Middle frontal gyrus (tissue), 1 donor: ENCODE measurements at regions not wholly inside any gene's neighbourhood (a gene's known extent, or its start where the extent isn't known, plus 50 kb on each side); places are given as distances from the start of the nearest gene placed in this dataset.
"Not testable (repeated sequence)": the region's sequence is repeated elsewhere in the genome, so short reads cannot be mapped to it uniquely, and the experiment has no call there.

Experiments
- DNase-seq: peaks from one replicate; pipeline ENCODE4 v3.0.0-alpha.2; 2015; ENCODE audit warnings: low spot score; ENCODE audit errors: extremely low spot score

DNA sequence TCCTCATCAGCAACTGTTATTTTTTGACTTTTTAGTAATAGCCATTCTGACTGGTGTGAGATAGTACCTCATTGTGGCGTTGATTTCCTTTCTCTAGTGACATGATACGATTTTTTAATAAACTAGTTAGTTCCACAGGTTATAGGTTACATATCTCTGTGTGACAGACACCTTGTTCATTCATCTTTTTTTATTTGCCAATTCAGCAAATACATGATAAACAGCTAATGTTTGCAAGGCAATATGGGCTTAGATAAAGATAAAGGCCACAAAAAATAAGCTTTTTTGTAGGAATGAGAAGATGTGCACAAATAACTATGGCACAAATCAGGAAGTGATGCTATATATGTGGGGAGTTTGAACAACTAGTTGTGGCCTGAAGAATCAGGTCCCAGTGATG, 366.8 kb downstream of the HLX start:
- no peak for DNase-seq

DNA sequence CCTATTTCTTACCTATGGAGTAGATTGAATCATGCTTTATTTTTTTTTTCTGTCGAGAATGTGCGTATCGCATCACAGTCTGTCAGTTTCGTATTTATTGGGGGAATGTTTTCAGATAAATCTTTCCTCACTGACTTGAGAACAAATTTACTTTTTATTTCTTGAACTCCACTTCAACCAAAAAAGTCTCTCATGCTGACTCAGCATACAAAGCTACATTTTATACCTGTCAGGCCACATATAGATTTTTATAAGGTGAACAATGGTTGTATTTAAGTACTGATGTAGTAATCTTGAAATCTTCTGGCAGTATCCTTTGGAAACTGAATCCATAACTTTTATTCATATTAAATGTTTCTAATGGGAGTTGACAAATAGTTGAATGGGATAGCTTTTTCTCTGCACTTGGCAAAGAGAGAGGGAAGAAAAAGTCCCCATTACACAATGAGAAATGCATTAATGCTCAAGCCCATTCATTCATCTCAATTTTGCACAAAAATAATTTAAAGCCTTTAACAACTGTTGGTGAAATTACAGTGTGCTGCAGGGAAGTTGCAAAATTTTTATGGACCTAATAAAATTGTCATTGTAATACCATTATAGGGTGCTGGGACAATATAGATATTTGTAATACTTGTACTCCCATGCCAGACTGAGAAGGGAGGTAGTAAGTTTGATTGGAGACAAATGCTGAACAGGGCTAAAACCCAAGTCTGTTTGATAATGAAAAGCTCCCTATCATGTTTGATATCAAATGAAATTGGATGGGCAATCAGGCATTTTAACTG, 367.6 kb downstream of the HLX start:
- DNase-seq: no peak

DNA sequence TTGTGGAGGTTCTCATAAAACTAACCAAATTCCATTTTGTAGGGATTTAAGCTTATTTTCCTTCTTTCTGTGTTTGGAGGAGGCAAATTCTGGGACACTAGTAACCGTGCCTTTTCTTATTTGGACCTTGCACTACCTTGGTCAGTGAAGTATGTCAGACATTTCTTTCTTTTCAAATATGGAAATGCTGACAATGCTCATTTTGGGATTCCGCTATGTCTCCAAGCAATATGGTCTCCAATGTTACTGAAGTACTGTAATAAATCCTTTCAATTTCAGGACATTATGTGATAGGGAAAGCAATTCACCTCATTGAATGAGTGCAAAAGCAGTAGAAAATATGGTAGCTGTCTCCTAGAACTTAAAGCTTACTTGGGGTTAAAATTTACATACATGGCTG, 372.3 kb downstream of the HLX start:
- no peak for DNase-seq

DNA sequence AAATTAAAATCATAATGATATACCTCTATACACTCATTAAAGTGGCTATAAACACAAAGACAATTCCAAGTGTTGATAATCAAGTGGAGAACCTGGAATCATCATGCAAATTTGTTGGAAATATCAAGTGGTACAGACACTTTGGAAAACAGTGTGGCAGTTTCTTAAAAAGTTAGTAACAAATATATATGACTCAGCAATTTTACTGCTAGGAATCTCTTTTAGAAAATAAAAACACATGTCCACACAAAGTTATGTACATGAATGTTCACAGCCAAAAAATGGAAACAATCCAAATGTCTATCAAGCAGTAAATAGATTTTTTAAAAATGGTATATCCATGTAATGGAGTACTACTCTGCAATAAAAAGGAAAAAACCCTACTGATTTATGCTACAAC, 375.6 kb downstream of the HLX start:
- no peak for DNase-seq

DNA sequence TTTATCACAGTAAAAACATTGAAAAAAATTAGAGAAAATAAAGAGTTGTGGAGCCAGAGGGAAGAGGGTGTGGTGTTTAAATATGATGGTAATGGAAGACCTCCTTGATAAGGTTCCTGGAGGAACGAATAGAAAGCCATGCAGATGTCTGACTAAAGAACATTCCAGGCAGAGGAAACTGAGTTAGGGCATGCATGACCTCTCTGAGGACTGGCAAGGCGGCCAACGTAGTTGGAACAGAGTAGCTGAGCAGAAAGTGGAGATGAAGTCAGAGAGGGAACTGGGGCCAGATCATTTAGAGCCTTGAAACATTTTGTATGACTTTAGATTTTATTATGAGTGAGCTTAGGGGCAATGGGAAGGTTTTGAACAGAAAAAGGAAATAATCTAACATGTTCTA, 377.5 kb downstream of the HLX start:
- no peak for DNase-seq

DNA sequence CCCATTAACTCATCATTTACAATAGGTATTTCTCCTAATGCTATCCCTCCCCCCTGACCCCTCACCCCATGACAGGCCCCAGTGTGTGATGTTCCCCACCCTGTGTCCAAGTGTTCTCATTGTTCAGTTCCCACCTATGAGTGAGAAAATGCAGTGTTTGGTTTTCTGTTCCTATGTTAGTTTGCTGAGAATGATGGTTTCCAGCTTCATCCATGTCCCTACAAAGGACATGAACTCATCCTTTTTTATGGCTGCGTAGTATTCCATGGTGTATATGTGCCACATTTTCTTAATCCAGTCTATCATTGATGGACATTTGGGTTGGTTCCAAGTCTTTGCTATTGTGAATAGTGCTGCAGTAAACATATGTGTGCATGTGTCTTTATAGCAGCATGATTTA, 378.3 kb downstream of the HLX start:
- not testable (repeated sequence) for DNase-seq

DNA sequence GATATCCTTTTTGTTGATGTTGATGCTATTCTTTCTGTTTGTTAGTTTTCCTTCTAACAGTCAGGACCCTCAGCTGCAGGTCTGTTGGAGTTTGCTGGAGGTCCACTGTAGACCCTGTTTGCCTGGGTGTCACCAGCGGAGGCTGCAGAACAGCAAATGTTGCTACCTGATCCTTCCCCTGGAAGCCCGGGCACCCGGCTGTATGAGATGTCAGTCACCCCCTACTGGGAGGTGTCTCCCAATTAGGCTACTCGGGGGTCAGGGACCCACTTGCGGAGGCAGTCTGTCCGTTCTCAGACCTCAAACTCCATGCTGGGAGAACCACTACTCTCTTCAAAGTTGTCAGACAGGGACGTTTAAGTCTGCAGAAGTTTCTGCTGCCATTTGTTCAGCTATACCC, 383.4 kb downstream of the HLX start:
- DNase-seq: not testable (repeated sequence)

DNA sequence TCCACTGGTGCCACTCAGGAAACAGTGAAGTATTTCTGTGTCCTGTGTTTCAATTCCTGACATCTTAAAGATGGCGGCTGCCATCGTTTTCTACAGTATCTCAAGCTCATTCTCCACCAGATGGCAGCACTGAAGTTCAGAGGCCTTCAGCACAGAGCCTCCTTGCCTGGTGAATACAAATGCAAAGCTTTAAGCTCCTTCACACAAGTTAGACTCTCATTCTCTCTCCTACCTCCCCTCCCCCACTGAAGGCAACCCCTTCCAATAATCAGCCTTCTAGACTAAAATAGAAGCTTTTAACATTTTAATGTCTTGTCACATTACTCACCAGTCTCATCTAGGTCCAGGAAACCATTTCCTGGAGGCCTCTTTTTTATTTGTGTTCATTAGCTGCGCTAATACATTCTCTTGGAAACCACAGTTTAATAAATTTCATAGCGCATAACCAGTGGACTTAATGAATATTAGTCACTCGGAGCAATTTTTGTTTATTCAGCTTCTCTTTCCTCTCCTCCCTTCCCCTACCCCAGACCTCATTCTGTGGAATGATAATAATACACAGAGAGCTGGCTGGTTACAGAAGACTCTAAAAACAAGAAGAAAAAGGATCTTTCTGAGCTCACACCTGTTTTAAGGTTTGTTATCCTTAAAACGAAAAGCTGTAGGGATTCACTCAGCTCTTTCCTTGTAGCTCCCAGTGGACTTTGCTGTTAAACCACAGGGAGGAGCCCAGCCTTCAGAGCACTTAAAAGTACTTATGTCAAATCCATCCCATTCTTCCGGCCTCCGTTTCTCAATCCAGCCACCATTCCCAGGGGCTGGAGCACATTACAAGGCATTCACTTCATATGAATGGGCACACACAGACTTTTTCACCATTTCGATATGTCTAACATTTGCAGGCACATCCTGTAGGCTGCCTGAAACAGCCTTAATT, 384.9 kb downstream of the HLX start:
- DNase-seq: peak; percentile 18

DNA sequence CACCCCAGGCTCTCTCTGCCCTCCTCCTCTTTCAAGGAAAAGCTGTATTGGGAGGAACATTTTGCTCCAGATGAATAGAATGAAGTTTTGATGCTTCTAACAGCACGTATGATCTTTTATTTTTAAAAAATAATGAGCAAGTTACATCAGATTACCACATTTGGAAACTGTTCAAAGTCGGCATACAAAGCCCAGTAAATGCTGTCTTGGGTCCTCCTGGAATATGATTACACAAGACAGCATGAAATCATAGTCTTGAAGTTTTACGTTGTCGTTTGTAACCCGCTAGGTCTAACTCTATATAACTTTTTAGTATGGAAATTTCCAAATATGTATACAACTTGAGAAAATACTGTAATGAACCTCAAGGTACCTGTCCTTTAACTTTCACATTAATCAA, 385.6 kb downstream of the HLX start:
- no peak for DNase-seq

DNA sequence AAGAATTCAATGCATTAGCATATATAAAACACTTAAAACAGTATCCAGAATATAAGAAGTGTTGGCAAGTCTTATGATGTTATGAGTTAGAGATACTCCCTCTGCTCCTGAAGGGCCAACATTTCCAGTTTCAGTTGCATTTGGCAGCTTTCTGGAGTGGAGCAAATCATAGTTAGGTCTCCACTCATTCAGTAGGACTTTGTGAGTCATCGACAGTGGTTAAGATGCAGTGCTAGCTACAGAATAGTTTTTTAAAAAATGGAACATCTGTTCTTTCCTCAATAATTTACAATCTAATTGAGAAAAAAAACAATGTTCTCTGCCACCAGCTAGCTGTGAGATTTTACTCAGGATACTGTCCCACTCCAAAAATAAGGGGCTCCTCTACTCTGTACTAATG, 389.1 kb downstream of the HLX start:
- DNase-seq: no peak

DNA sequence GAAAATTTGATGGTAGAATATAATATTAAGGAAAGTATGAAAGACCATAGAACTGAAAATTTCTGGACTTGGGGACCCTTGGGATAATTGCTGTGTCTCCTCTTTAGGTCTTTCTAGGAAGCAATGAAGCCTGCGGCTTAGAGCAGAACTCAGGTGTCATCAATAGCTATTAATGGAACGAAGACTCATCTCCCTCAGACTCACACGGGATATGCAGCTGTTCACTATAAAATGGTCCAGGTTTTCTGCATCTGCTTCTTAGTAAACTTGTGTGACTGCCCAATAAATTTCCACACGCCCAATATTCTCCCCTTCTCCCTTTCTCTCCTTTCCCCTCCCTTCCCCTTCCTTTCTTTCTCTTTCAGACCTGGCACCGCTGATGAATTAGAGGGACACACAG, 392.5 kb downstream of the HLX start:
- no peak for DNase-seq

DNA sequence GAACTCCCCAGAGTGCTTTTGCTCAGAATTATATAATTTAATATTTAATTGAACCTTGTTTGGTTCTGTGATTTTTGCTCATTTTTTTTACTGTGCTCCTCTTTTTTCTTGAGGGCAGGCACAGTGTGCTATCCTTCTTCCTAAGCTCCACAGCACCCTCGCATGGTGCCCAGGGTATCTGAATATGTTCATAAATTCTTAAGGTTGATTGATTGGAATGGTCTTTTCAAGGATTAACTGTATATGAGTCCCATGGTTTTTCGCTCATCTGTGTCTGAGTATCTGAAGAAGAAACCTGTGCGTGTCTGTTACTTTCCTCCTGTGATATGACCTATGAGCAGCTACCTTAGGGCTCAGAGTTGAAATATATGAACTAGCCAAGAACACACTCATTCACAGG, 393.7 kb downstream of the HLX start:
- no peak for DNase-seq

DNA sequence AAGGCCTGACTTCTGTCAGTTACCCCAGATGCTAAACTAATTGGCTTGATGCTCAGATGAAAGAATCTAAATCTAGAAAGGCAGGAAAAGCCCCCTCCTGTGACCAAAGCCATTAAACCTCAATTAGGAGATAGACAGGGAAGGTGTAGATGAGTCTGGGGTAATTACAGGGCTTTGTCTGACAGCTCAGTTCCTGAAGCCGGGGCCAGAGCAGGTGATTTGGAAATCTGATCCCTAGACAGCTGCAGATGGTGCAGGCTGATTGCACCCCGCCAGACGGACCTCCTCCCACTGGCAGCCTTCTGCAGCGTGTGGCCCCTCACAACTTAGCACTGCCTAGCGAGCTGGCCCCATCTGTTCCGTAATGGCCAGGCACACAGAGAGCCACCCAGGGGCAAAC, 395.1 kb downstream of the HLX start:
- DNase-seq: no peak

DNA sequence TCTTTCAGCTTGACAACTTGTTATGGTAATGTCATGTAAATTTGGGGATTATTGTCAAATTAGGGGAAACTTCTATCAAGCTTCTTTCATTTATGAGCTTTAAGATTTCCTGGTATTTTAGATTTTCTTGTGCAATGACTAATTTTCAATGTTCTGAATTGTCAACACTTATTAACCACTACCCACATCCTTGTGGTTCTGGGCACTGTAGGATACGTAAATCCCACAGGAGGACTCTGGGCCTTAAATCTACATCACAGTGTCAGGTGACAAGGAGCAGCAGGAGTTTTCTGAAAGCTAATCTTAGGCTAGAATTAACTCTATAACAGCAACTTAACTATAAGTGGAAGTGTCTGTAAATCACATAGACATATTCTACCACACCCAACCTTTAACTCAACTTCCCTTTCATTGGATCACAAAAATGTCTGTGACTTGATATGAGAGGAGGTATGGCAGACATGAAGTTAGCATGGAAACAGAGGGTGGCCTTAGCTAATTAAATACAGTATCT, 397.7 kb downstream of the HLX start:
- DNase-seq: no peak

DNA sequence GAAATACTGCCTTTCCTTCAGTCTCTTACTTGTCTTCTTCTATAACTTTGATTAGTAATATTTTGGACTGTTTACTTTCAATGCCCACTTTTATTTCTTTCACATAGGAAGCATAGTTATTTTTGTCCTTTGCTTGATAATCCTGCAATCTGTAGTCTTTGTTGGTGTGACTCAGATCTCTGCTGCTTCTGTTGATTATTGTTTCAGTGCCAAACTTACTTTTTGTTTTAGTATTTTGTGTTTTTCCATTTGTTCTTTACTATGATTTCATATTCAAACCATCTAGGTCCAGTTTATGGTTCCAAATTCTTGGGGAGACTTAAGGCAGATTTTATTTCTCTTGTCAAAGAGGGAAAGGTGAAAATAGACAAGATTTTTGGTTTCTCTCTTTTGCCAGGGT, 399.9 kb downstream of the HLX start:
- DNase-seq: no peak

DNA sequence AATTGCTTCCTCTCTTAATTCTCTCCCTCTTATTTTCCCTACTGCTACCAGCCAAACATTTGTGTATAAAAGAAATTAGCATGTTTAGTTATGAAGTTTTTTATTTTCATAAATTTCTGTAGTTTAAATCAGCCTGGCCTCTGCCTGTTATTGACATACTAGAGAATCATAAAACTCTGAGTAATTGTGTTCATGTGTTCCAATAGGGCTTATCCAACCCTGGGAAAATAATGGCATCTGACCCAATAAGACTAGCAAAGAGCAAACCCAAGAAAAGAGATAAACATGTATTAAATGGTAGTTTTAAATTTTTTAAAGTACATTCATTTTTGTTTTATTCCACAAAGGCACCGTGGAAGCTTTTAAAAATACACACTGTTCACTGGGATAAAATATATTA, 404.3 kb downstream of the HLX start:
- no peak for DNase-seq

DNA sequence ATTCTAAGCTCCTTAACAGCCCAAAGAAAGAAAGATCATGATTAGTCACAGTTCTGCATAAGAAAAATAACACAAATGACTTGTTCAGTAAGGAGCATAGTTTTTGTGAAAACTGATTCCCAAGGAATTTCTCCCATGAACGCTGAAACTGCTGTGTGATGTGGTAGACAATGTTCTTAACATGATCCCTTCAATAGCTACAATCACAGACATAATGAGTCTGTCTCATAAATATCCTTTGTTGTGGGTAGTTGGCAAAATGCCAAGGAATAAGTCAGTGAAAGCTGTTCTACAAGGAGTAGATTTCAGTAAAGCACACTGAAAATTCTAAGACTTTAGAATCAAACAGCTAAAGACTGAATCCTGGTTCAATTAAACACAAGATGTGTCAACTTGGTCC, 404.8 kb downstream of the HLX start:
- no peak for DNase-seq

DNA sequence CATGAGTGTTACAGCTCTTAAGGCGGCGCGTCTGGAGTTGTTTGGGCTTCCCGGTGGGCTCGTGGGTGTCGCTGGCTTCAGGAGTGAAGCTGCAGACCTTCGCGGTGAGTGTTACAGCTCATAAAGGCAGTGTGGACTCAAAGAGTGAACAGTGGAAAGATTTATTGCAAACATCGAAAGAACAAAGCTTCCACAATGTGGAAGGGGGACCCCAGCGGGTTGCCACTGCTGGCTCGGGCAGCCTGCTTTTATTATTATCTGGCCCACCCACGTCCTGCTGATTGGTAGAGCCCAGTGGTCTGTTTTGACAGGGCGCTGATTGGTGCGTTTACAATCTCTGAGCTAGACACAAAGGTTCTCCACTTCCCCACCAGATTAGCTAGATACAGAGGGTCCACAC, 405.7 kb downstream of the HLX start:
- DNase-seq: not testable (repeated sequence)

DNA sequence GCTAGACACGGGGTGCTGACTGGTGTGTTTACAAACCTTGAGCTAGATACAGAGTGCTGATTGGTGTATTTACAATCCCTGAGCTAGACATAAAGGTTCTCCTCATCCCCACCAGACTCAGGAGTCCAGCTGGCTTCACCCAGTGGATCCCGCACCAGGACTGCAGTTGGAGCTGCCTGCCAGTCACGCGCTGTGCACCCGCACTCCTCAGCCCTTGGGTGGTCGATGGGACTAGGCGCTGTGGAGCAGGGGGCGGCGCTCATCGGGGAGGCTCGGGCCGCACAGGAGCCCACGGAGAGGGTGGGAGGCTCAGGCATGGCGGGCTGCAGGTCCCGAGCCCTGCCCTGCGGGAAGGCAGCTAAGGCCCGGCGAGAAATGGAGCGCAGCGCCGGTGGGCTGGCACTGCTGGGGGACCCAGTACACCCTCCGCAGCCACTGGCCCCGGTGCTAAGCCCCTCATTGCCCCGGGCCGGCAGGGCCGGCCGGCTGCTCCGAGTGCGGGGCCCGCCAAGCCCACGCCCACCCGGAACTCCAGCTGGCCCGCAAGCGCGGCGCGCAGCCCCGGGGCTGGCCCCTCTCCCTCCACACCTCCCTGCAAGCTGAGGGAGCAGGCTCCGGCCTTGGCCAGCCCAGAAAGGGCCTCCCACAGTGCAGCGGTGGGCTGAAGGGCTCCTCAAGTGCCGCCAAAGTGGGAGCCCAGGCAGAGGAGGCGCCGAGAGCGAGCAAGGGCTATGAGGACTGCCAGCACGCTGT, 406.4 kb downstream of the HLX start:
- not testable (repeated sequence) for DNase-seq

DNA sequence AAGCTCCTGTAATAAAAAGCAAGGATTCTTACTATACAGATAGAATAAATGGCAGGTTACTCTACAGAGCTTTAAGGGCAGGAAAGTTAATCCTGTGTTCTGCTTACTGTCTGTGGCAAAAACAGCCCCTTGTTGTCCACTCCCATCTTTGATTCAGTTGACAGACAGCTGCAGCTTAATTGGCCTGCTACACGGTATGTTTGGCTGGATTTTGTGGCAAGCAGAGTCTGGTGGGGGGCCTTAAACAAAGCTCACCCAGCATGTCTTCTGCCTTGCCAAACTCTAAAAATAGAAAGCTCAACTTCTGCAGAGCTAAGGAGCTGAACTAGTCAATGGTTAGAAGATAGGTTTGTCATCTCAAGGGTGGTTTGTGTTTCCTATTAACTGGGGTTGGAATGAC, 407.2 kb downstream of the HLX start:
- no peak for DNase-seq

DNA sequence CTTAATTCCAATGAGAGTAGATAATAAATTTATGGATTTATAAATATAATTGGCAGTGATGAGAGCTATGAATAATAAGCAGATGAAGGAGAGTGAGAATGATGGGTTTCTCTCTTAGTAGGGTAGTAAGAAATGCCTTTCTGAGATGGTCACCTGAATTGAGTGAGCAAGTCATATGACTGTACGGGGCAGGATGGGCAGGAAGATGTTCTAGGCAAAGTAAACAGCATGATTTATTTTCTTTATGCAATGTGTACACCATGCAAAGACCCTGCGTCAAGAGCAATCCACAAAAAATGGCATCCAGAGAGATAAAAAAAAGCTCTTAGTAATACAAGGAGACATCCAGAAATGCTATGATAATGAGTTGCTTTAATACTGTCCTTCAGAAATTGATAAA, 409.9 kb downstream of the HLX start:
- no peak for DNase-seq

DNA sequence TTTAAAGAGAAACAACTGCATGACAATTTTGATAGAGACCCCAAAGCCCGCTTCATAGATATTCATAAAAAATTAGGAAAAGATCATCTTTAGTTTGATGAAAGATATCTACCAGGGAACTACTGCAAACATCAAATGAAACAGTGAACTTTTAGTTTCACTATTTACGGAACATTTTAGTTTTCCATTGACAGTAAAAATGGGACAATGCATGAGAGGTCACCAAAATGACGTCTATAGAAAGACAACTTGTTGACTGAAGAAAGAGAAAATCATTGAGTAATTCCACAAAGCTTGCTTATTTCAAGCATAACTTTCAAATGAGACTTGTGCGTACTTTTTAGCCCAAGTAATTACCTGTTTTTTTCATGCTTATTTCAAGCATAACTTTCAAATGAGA, 411.4 kb downstream of the HLX start:
- DNase-seq: no peak
